Thoracic aorta (tissue), 2 donors: ENCODE measurements at regions not wholly inside any gene's neighbourhood (a gene's known extent, or its start where the extent isn't known, plus 50 kb on each side); places are given as distances from the start of the nearest gene placed in this dataset.

Experiments
- ATAC-seq: fragments of 150-250 bp; one replicate; pipeline ENCODE4 v1.8.0; 2017; ENCODE audit warnings: low read depth; ENCODE audit not compliant: insufficient number of reproducible peaks, low FRiP score
- DNase-seq: peaks from one replicate; pipeline ENCODE4 v3.0.0-alpha.2; 2020; ENCODE audit warnings: low spot score
- H3K27ac ChIP-seq, 2 donors: fragments of 200-600 bp; sonication (generic); 1 replicate in 1 of 2; 2 replicates in 1 of 2; pipeline ENCODE4 v1.5.1; 2016; ENCODE audit warnings: mild to moderate bottlenecking in 2 of 2, moderate library complexity in 2 of 2
- H3K27me3 ChIP-seq: fragments of 200-600 bp; sonication (generic); replicated peaks from 2 replicates; pipeline ENCODE4 v1.6.0; 2016; ENCODE audit warnings: mild to moderate bottlenecking; ENCODE audit not compliant: insufficient read depth
- H3K36me3 ChIP-seq: fragments of 200-600 bp; sonication (generic); one replicate; pipeline ENCODE4 v1.5.1; 2016
- H3K4me1 ChIP-seq, 2 donors: fragments of 200-600 bp; sonication (generic); 1 replicate in 1 of 2; 2 replicates in 1 of 2; pipeline versions ENCODE4 v1.5.1 to v1.6.0; 2016; ENCODE audit warnings: low read depth in 2 of 2, mild to moderate bottlenecking in 1 of 2; ENCODE audit not compliant: control insufficient read depth in 1 of 2
- H3K4me3 ChIP-seq: fragments of 200-600 bp; sonication (generic); 2 replicates; pipeline ENCODE4 v1.5.1; 2016; ENCODE audit warnings: mild to moderate bottlenecking
- H3K9me3 ChIP-seq: fragments of 200-600 bp; sonication (generic); 2 replicates; pipeline ENCODE4 v1.5.1; 2016
- TF ChIP-seq, protein P1 (sequence below): fragments of 200-600 bp; sonication (generic); IDR thresholded peaks from one replicate; pipeline ENCODE4 v1.5.1; 2019; ENCODE audit warnings: antibody characterized with exemption

DNA sequence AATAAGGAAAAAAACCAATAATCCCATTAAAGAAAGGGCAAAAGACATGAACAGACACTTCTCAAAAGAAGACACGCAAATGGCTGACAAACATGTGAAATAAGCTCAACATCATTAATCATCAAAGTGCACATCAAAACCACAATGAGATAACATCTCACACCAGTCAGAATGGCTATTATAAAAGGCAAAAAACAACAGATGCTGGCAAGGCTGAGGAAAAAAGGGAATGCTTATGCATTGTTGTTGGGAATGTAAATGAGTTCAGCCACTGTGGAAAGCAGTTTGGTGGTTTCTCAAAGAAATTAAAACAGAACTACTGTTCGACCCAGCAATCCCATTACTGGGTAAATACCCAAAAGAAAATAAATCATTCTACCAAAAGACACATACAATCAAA is 285.6 kb downstream of the NR4A2 start:
- Histone ChIP-seq H3K36me3 (no peaks in the 10 kb centered on the region), H3K4me3 (no peak overlapping the region), H3K27me3 (no peaks in the 10 kb centered on the region), H3K4me1 (no peaks in the 10 kb centered on the region), H3K27ac (no peak overlapping the region), H3K9me3 (no peaks in the 10 kb centered on the region)
- TF ChIP-seq, protein P1, sequence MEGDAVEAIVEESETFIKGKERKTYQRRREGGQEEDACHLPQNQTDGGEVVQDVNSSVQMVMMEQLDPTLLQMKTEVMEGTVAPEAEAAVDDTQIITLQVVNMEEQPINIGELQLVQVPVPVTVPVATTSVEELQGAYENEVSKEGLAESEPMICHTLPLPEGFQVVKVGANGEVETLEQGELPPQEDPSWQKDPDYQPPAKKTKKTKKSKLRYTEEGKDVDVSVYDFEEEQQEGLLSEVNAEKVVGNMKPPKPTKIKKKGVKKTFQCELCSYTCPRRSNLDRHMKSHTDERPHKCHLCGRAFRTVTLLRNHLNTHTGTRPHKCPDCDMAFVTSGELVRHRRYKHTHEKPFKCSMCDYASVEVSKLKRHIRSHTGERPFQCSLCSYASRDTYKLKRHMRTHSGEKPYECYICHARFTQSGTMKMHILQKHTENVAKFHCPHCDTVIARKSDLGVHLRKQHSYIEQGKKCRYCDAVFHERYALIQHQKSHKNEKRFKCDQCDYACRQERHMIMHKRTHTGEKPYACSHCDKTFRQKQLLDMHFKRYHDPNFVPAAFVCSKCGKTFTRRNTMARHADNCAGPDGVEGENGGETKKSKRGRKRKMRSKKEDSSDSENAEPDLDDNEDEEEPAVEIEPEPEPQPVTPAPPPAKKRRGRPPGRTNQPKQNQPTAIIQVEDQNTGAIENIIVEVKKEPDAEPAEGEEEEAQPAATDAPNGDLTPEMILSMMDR, result no peak
- DNase-seq (no peak), ATAC-seq (no peak)

DNA sequence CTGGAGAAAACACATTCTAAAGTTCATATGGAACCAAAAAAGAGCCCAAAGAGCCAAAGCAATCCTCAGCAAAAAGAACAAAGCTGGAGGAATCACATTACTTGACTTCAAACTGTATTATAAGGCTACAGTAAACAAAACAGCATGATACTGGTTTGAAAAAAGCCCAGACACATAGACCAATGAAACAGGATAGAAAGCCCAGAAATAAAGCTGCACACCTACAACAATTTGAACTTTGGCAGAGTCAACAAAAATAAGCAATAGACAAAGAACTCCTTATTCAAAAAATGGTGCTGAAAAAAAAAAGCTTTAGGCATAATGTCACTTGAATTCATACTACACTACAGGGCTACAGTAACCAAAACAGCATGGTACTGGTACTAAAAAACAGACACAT is 289.6 kb downstream of the NR4A2 start:
- no peaks in the 10 kb centered on the region for H3K36me3 ChIP-seq
- no peak overlapping the region for H3K27ac ChIP-seq
- DNase-seq, result no peak
- H3K9me3 ChIP-seq, result no peaks in the 10 kb centered on the region
- no peak for ATAC-seq
- no peak overlapping the region for H3K4me3 ChIP-seq
- TF ChIP-seq, protein P1, result no peak
- no peaks in the 10 kb centered on the region for H3K27me3 ChIP-seq
- H3K4me1 ChIP-seq, result no peaks in the 10 kb centered on the region

DNA sequence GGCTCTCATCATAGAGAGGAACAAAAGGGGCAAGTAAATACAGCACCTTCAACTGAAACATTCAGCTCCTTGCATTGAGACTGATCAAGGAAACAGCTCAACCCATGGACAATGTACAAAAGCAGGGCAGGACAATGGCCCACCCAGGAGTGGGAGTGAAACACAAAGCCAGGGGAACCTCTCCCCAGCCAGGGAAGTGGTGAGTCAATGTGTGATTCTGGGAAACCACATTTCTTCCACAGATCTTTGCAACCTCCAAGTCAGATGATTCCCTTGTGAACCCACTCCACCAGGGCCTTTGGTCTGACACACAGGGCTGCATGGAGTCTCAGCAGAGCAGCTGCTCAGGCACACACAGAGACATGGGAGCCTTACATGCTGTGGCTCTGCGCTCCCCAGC is 294.5 kb downstream of the NR4A2 start:
- no peak for DNase-seq
- no peaks in the 10 kb centered on the region for H3K27me3 ChIP-seq

DNA sequence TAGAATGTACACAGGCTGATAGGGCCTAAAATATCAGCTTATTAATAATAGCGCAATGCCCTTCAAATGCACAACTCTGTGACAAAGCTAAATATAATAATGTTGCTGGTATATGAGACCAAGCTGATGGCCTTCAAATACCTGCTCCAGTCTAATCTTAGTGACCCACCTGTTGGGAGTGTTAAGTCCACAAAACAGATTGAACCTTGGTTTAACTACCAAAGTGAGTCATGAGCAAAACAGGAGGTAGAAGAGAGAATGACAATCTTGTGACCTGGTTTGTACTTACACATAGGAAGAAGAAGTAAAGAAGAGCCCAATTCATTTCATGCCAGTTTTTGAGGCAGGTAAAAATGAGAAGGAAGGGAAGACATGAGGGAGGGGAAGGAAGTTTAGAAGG is 295.0 kb downstream of the NR4A2 start:
- DNase-seq (no peak), ATAC-seq (no peak)
- Histone ChIP-seq H3K36me3 (no peaks in the 10 kb centered on the region), H3K27ac (no peak overlapping the region), H3K4me1 (no peaks in the 10 kb centered on the region), H3K4me3 (no peak overlapping the region), H3K27me3 (no peaks in the 10 kb centered on the region), H3K9me3 (no peaks in the 10 kb centered on the region)
- TF ChIP-seq, protein P1, result no peak

More for the DNA sequence above, 294.5 kb downstream of the NR4A2 start:
- Histone ChIP-seq H3K4me1 (no peaks in the 10 kb centered on the region), H3K27ac (no peak overlapping the region), H3K9me3 (no peaks in the 10 kb centered on the region), H3K36me3 (no peaks in the 10 kb centered on the region), H3K4me3 (no peak overlapping the region)
- no peak for ATAC-seq
- TF ChIP-seq, protein P1, result no peak

DNA sequence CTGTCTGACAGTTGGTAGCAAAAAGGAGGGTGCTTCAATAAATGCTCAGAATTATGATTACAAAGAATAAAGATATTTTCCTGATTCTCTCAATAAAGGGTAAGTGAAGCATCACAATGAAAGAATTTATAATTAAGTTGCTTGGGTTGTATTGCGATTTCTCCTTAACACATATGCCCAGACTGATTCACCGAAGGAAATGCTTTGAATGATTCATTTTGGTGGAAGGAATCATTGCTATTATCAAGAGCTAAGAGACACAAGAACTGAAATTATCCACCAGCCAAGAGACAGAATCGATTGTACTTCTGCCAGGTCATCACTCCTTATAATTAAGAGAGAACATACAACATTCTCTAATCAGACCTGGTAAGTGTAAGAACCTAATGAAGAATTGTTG is 301.4 kb downstream of the NR4A2 start:
- ATAC-seq (no peak), DNase-seq (no peak)
- H3K9me3 ChIP-seq, result no peaks in the 10 kb centered on the region
- no peaks in the 10 kb centered on the region for H3K27me3 ChIP-seq
- no peak overlapping the region for H3K4me3 ChIP-seq
- no peaks in the 10 kb centered on the region for H3K36me3 ChIP-seq
- TF ChIP-seq, protein P1, result no peak
- H3K27ac ChIP-seq, result no peak overlapping the region
- H3K4me1 ChIP-seq, result no peaks in the 10 kb centered on the region
